HUES48 (cell line): ENCODE measurements at regions not wholly inside any gene's neighbourhood (a gene's known extent, or its start where the extent isn't known, plus 50 kb on each side); places are given as distances from the start of the nearest gene placed in this dataset.
A peak's percentile ranks its signal among the peaks of the same experiment; 100 is the strongest.
"Not testable (repeated sequence)": the region's sequence is repeated elsewhere in the genome, so short reads cannot be mapped to it uniquely, and the experiment has no call there.

Experiments used
- H3K27ac ChIP-seq: one replicate; pipeline ENCODE4 v1.7.0; 2013; ENCODE audit warnings: low read depth, low read length, inconsistent platforms
- H3K27me3 ChIP-seq: 2 replicates; pipeline ENCODE4 v1.6.1; 2013; ENCODE audit warnings: mild to moderate bottlenecking, low read length; ENCODE audit not compliant: control insufficient read depth, insufficient read depth
- H3K36me3 ChIP-seq: 2 replicates; pipeline ENCODE4 v1.6.1; 2013; ENCODE audit warnings: low read length; ENCODE audit not compliant: control insufficient read depth, insufficient read depth
- H3K4me1 ChIP-seq: 2 replicates; pipeline ENCODE4 v1.6.1; 2013; ENCODE audit warnings: mild to moderate bottlenecking, low read length; ENCODE audit not compliant: control insufficient read depth, insufficient read depth
- H3K4me3 ChIP-seq: 2 replicates; pipeline ENCODE4 v1.5.1; 2013; ENCODE audit warnings: mild to moderate bottlenecking, low read depth, low read length
- H3K9ac ChIP-seq: 2 replicates; pipeline ENCODE4 v1.6.1; 2013; ENCODE audit warnings: mild to moderate bottlenecking, low read depth, low read length, moderate library complexity
- H3K9me3 ChIP-seq: 2 replicates; pipeline ENCODE4 v1.6.1; 2013; ENCODE audit warnings: low read length; ENCODE audit not compliant: control insufficient read depth, insufficient read depth

DNA sequence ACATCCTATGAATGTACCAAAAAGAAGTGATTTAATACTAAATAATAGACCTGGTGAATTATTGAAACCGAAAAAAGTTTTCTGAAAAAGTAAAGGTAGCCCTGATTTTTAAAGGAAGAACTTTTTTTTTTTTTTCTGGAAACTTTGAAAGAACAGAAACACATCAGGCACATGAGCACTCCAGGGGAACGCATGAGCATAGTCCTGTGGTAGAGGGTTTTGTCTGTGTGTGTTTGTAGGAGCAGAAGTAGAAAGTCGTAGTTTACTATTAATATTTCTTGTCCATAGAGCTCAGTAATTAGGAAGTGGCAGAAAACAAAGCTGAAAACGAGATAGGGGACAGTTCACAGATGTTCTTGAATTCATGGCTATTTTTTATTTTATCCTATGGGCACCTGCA lies 1175.9 kb upstream of the B3GALT2 start:
- Histone ChIP-seq H3K27me3 (no peaks in the 10 kb centered on the region), H3K4me1 (no peaks in the 10 kb centered on the region), H3K9me3 (no peaks in the 10 kb centered on the region), H3K36me3 (no peaks in the 10 kb centered on the region), H3K27ac (no peak overlapping the region), H3K4me3 (no peak overlapping the region), H3K9ac (no peak overlapping the region)

DNA sequence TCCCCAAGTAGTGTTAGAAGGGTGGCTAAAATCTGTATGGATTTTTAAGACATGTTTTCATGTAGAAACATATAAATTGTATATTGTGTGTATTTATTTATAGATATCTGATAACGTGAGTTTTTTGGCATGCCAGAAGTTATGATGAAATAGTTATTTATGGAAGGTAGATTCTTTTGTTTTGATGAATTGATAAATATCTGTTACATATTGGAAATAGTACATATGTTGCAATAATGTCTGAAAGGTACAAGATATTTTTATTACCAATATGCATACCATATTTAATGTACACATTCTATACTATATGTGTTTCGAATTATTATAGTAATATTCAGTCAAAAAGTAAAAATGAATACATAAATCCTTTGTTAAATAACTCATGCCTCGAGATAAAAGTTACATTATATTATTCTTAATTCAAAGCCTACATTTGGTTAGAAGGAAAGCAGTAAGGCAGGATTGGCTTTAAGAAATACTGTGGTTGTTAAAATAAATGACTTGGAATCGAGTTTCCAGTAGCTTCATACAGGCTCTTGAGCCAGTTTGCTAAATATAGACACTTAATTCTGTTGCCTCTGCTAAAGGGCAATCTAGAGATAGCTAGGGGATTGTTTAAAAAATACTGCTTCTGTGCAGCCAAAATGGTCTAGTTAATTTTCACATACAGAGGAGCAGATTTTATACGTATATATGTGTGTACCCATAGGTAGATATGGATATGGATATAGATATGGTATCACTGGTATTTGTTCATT lies 1175.1 kb upstream of the B3GALT2 start:
- no peaks in the 10 kb centered on the region for H3K36me3 ChIP-seq
- H3K27me3 ChIP-seq: no peaks in the 10 kb centered on the region
- H3K27ac ChIP-seq: no peak overlapping the region
- no peaks in the 10 kb centered on the region for H3K4me1 ChIP-seq
- H3K9me3 ChIP-seq: no peaks in the 10 kb centered on the region
- H3K4me3 ChIP-seq: no peak overlapping the region
- H3K9ac ChIP-seq: no peak overlapping the region

DNA sequence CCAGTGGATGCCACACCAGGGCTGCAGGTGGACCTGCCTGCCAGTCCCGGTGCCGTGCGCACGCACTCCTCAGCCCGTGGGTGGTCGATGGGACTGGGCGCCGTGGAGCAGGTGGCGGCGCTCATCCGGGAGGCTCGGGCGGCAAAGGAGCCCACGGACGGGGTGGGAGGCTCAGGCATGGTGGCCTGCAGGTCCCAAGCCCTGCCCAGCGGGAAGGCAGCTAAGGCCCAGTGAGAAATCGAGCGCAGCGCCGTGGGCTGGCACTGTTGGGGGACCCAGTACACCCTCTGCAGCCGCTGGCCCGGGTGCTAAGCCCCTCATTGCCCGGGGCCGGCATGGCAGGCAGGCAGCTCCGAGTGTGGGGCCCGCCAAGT lies 1171.8 kb upstream of the B3GALT2 start:
- H3K4me1 ChIP-seq: no peaks in the 10 kb centered on the region
- H3K9ac ChIP-seq: no peak overlapping the region
- H3K4me3 ChIP-seq: no peak overlapping the region
- no peaks in the 10 kb centered on the region for H3K9me3 ChIP-seq
- no peak overlapping the region for H3K27ac ChIP-seq
- H3K36me3 ChIP-seq: no peaks in the 10 kb centered on the region
- H3K27me3 ChIP-seq: no peaks in the 10 kb centered on the region

DNA sequence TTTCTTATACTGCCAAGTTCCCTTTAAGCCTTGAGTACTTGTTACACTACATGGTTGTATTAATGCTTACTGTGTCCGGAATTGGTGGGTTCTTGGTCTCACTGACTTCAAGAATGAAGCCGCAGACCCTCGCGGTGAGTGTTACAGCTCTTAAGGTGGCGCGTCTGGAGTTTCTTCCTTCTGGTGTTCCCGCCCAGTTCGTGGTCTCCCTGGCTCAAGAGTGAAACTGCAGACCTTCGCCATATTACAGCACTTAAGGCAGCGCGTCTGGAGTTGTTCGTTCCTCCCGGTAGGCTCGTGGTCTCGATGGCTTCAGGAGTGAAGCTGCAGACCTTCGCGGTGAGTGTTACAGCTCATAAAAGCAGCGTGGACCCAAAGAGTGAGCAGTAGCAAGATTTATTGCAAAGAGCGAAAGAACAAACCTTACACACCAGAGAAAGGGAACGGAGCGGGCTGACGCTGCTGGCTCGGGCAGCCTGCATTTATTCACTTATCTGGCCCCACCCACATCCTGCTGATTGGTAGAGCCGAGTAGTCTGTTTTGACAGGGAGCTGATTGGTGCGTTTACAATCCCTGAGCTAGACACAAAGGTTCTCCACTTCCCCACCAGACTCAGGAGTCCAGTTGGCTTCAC lies 1171.3 kb upstream of the B3GALT2 start:
- not testable (repeated sequence) for H3K27me3 ChIP-seq, H3K4me1 ChIP-seq, H3K4me3 ChIP-seq, H3K9ac ChIP-seq, H3K9me3 ChIP-seq, H3K36me3 ChIP-seq, H3K27ac ChIP-seq

DNA sequence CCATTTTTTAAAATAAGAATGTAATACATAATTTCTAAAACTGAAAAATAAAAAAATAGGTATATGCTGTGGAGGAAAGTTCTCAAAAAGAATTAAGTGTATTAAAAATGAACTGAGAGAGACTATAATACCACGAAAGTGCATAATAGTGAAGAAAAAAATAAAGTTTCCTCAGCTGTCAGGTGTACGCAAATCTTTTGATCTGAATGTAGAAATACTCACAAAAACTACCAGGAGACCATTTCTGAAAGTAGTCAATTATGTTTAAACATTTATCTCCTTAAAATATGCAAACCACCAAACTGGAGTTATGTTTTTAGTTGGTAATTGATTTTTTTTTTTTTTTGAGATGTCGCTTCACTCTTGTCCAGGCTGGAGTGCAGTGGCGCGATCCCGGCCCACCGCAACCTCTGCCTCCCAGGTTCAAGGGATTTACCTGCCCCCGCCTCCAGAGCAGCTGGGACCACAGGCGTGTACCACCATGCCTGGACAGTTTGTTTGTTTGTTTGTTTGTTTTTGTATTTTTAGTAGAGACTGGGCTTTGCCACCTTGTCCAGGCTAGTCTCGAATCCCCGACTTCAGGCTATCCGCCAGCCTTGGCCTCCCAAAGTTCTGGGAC lies 1169.2 kb upstream of the B3GALT2 start:
- no peak overlapping the region for H3K9ac ChIP-seq
- no peaks in the 10 kb centered on the region for H3K36me3 ChIP-seq
- H3K4me3 ChIP-seq: no peak overlapping the region
- H3K4me1 ChIP-seq: no peaks in the 10 kb centered on the region
- H3K27ac ChIP-seq: no peak overlapping the region
- no peaks in the 10 kb centered on the region for H3K9me3 ChIP-seq
- H3K27me3 ChIP-seq: no peaks in the 10 kb centered on the region

- H3K27ac ChIP-seq: no peak overlapping the region
- H3K27me3 ChIP-seq: no peaks in the 10 kb centered on the region
- H3K9me3 ChIP-seq: no peaks in the 10 kb centered on the region
- no peaks in the 10 kb centered on the region for H3K36me3 ChIP-seq
- no peaks in the 10 kb centered on the region for H3K4me1 ChIP-seq
- no peak overlapping the region for H3K4me3 ChIP-seq
- H3K9ac ChIP-seq: no peak overlapping the region
These were observed 1166.7 kb upstream of the B3GALT2 start for GRCh38 chr1:194353121-194353520.

DNA sequence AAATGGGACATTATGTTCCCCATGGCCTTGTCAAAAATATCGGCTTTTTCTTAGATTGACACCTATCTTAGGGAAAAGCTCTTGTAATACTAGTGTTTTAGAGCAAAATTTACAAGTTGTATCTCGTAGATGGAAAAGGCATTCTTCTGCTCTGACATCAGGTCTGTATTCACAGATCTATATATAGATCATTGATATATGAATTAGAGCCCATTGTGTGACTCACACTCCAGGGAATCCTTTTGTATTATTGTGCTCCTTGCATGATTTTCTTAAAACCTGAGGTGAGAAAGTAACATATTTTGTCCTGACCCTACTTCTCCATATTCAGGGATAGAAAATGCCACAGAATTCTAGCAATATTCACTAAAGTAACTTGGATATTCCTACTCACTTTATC lies 1160.8 kb upstream of the B3GALT2 start:
- no peak overlapping the region for H3K9ac ChIP-seq
- no peaks in the 10 kb centered on the region for H3K27me3 ChIP-seq
- no peak overlapping the region for H3K4me3 ChIP-seq
- H3K4me1 ChIP-seq: no peaks in the 10 kb centered on the region
- H3K9me3 ChIP-seq: no peaks in the 10 kb centered on the region
- H3K27ac ChIP-seq: no peak overlapping the region
- no peaks in the 10 kb centered on the region for H3K36me3 ChIP-seq

- H3K9me3 ChIP-seq: no peaks in the 10 kb centered on the region
- peak overlapping the region; percentile 42 for H3K4me3 ChIP-seq
- no peak overlapping the region for H3K27ac ChIP-seq
- no peaks in the 10 kb centered on the region for H3K36me3 ChIP-seq
- no peaks in the 10 kb centered on the region for H3K27me3 ChIP-seq
- H3K4me1 ChIP-seq: no peaks in the 10 kb centered on the region
- no peak overlapping the region for H3K9ac ChIP-seq
These were observed 1156.3 kb upstream of the B3GALT2 start for GRCh38 chr1:194342484-194343262.

- no peak overlapping the region for H3K9ac ChIP-seq
- H3K36me3 ChIP-seq: no peaks in the 10 kb centered on the region
- no peak overlapping the region for H3K27ac ChIP-seq
- H3K4me1 ChIP-seq: no peaks in the 10 kb centered on the region
- no peak overlapping the region for H3K4me3 ChIP-seq
- no peaks in the 10 kb centered on the region for H3K9me3 ChIP-seq
- H3K27me3 ChIP-seq: no peaks in the 10 kb centered on the region
These were observed 1155.2 kb upstream of the B3GALT2 start for GRCh38 chr1:194341587-194341986.

- Histone ChIP-seq H3K27me3 (no peaks in the 10 kb centered on the region), H3K4me1 (no peaks in the 10 kb centered on the region), H3K9ac (no peak overlapping the region), H3K27ac (no peak overlapping the region), H3K36me3 (no peaks in the 10 kb centered on the region), H3K9me3 (no peaks in the 10 kb centered on the region), H3K4me3 (no peak overlapping the region)
These were observed 1153.1 kb upstream of the B3GALT2 start for GRCh38 chr1:194339471-194339870.
